HG02870 (cell line): ENCODE measurements at regions not wholly inside any gene's neighbourhood (a gene's known extent, or its start where the extent isn't known, plus 50 kb on each side); places are given as distances from the start of the nearest gene placed in this dataset.

Source experiments
- ATAC-seq: cut with Tn5 transposase; IDR thresholded peaks from one replicate; pipeline ENCODE4 v1.9.1; 2021; ENCODE audit warnings: mild to moderate bottlenecking, moderate library complexity; ENCODE audit not compliant: unreplicated experiment

DNA sequence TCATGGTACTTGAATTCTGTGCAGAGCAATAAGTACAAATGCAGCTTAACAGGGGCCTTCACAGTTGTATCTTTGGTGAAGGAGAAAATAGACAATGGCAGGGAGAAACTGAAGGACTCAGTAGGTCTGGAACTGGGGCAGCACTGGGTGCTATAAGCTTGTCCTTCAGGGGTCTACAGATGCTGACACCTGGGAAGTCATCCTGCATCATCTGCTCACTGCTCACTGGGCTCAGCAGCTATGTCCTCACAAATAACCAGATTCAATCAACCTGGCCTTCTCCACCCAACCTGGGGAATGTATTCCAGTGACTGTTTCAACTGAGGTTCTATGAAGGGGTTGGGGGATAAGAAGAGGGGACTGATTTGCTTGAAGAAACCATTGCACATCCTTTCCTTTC is 117.0 kb downstream of the ZNF280B start:
- no peak for ATAC-seq

DNA sequence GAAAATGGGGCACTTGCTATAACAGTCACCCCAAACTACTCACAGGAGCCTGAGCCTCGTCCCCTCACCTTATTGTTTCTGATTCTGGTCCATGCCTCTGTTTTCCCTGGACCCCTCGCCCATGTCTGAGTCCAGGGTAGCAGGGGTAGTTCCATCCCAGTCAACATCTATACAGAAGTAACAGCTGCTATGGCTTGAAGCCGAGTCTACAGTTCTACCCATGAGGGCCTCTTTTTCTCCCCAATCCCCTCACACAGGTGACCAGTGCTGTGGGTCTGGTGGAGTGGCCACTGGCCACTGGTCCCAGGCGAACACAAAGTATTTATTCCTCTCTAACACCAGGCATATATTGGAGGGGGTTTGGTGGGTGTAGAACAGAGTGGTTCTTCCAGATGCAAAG is 116.4 kb downstream of the ZNF280B start:
- ATAC-seq: no peak

DNA sequence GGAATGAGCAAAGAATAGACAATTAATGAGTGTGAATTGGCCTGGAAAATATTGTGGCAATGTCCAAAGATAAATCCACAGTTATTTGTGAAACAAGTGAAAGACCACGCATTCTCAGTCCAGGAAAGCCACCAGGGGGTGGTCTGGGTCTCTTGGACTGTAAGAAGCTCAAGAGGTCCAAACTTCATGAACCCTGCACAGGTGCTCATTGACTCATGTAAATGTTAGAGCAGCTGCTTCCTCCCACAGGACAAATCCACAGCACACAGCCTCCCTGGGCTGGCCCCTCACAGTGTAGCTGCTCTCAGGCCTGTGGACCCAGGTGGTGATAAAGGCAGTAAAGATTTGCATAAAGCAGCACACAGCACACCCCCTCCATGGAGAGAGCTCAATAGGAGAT is 114.0 kb downstream of the ZNF280B start:
- no peak for ATAC-seq

DNA sequence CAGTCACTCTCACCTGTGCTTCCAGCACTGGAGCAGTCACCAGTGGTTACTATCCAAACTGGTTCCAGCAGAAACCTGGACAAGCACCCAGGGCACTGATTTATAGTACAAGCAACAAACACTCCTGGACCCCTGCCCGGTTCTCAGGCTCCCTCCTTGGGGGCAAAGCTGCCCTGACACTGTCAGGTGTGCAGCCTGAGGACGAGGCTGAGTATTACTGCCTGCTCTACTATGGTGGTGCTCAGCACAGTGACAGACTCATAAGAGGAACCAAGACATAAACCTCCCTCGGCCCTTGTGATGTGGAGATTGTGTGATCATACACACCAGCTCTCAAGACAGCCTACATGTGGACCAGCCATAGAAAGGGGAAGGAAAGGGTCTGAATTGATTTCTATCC is 113.3 kb downstream of the ZNF280B start:
- no peak for ATAC-seq

DNA sequence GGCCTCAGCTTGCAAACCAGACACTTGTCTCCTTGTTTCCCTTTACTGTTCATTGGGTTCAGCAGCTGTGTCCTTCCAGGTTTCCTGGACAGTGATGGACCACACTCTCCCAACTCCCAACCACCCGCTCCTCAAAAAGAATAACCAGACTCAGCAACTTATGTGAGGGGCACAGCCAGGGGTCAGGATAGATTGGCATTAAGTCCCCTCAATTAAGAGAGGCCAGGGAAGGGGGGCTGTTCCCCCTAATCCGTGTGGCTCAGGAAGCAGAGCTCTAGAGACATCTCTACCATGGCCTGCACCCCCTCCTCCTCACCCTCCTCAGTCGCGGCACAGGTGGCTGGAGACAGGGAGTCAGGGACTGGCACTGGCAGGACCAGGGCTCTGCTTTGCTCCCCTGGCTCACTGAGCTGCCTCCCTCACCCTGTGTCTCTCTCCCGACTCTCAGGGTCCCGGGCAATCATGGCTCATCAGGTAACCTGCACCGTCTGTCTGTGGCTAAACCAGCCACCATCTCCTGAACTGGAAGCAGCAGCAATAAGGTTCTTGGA is 111.7 kb downstream of the ZNF280B start:
- no peak for ATAC-seq

DNA sequence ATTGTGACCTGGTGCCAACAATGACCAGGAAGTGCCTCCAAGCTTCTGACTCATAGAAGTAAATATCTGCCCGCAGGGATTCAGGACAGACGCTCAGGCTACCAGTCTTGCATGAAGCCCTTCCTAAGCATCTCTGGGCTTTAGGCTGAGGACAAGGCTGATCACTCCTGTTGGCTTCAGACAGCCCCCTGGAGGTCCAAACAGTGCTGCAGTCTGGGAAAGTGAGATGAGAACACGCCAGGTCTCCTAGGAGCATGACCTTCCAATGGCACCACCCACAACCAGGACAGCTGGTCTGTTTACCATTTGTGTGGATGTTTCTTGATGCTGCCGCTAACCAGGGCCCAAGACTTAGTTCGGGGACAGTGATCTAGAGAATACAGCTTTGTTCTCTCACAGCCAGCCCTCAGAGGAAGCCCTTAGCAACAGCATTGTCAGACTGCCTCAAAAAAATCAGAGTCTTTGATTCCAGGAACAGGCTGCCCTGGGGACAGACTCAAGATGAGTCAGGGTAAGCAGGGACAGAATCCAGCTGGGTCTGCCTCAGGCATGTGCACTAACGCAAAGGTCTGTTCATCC is 111.2 kb downstream of the ZNF280B start:
- ATAC-seq: no peak

DNA sequence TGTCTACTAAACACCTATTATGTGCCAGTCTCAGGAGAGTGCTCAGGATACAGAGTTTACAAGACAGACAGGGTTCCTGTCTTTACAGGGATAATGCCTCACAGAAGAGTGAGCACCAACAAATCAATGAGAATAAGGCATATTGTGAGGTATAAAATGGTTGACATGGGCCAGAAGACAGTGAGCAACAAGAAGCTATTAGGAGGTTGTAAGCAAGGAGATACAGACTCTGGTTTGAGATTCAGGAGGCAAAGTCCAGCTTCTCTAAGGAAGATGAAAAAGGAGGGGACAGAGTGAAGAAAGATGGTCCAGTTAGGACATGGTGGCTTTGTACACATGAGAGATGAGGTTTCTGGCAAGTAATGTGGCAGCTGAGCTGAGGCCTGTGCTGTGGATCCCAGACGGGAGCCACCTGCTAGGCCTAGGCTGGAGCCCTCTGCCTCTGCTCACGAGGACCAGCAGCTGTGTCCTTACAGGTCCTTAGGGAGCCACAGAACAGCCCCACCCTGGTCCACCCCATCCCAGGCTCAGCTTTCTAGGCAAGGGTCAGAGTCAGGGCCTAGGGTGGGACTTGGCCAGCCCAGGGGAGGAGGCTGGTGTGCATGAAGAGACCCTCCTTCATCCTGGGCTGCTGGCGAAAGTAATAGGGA is 110.5 kb downstream of the ZNF280B start:
- ATAC-seq: no peak

DNA sequence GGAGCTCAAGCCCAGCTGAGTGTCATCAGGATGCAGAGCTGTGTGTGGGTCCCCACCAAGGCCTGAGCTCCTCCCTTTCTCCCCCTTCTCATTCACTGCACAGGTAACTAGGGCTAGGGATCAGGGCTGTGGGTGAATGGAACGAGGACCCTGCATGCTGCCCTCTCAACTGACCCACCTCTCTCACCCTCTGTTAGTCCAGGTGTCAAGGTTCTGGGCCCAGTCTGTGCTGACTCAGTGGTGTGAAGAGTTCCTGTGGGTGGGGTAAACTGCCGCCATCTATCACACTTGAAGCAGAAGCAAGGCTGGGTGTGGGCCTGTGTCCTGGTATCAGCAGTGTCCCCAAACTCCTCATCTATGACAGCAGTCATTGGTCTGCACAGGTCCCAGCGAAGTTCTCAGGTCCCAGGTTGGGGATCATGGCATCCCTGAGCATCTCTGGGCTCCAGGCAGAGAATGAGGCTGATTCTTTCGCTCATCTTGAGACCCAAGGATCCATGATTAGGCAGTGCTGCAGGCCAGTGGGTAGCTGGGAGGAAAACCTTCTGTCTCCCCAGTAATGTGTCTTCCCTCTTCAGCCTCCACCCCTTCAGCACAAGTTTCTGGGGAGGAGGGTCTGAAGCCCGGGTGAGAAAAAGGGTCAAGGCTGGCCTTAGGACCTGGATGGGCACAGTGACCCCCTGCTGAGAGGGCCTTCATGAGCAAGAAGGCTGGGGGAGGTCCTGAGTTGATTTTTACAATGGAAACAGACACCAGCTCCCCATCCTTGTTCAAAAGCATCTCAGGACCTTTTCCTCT is 109.8 kb downstream of the ZNF280B start:
- ATAC-seq: no peak

DNA sequence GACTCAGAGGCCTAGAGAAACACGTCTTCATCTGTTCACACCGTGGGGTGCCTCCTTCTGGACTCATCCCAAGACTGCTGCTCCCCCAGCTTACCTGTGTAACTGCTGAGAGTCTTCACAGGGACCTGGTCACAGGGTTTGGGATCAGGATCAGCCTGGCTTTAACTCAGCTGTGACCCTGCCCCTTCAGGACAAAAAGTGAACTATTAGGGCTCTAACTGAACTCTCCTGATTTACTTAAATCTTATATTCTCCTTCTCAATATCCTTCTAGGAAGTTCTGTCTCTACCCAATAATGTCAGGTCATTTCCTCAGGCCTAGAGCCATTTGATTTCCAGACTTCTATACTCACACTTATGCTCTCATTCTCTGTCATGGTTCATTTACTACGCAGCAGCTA is 108.4 kb downstream of the ZNF280B start:
- ATAC-seq: no peak

DNA sequence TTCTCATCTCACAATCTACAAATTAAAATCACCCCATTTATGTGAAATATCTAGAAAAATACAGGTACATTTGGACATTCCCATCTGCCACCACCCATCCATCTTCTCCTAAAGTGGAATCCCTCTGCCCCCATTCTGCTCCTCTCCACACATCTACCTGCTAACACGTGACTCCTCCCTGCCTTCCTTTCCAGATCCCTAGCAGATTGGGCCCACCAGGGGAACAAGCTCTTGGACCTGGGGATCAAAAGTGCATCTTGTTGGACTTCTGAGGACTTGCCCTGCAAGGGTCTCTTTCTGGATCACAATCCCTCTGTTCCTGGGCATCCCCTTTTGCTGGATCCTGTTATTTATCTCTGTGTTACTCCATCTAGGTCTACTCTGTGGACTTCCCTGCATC is 107.6 kb downstream of the ZNF280B start:
- ATAC-seq: no peak

DNA sequence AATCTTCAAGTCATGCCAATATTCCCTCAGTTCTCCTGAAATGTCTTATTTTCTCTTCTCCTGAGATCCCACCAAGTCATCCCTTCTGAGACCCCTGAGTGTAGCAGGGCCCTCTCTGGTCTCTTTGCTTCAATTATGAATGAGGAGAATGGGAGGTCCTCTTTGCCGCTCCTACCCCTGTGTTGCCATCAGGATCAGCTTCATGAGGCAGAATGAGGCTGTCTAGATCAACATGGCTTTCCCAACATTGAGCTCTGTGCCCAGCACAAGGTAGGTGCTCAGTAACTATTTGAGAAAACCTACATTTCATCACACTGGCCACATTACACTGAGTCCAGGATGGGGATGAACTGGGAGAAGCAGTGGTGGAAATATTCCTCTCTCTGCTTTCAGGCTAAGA is 107.2 kb downstream of the ZNF280B start:
- no peak for ATAC-seq

DNA sequence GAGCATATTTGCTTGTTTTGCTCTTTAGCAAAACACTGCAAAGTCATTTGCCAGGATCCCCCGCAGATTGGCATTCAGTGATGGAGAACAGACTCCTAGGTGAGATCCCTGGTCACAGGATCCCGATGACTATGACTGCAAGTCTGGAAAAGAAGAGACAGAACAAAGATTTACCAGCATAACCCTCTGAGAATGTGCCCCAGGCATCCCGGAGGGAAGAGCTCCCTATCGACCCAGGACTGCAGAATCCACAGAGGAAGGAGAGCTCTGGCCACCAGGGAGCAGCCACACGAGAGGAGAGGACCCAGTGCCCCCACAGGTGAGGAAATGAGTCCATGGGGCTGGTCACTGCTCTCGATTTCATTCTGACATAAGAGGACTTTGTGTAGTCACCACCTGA is 105.2 kb downstream of the ZNF280B start:
- no peak for ATAC-seq

DNA sequence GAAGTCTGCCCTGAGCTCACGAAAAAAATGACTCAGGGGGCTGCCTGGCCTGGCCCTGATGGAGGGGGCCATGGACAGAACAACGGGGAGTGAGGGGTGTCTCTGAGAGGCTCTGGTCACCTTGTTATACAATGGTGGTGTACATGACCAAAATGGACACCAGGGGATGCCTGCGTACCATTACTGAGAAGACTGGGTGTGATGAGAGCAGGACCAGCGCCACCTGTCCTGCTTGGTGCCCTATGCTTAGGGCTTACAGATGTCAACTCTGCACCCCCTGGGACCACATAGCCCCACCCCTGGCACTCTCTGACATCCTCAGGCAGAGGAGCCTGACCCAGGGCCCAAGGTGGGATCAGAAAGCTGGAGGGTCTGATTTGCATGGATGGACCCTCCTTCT is 104.8 kb downstream of the ZNF280B start:
- no peak for ATAC-seq

DNA sequence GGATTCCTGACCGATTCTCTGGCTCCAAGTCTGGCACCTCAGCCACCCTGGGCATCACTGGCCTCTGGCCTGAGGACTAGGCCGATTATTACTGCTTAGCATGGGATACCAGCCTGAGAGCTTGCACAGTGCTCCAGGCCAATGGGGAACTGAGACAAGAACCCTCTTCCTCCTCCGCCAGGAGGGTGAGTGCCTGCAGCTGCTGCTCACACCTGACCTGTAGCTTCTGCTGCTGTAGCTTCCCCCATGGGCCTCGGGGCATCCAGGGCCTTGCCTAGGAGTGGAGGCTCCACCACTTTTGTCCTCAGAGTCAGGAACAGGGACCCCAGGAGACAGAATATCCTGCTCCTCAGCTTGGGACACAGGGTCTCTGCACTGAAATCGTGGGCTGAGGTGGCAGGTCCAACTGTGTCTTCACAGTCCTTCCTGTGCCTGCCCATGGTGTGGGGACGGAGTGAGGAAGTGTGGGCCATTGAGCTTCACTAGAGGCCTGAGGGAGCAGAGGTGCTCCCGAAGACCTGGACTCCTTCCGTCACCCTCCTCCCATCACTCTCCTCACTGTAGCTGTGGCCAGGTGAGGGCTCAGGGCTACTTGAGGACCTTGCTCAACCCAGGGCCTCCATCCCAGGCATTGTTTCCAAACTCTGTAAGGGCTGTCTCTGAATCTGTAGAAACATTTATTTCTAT is 103.8 kb downstream of the ZNF280B start:
- ATAC-seq: no peak

DNA sequence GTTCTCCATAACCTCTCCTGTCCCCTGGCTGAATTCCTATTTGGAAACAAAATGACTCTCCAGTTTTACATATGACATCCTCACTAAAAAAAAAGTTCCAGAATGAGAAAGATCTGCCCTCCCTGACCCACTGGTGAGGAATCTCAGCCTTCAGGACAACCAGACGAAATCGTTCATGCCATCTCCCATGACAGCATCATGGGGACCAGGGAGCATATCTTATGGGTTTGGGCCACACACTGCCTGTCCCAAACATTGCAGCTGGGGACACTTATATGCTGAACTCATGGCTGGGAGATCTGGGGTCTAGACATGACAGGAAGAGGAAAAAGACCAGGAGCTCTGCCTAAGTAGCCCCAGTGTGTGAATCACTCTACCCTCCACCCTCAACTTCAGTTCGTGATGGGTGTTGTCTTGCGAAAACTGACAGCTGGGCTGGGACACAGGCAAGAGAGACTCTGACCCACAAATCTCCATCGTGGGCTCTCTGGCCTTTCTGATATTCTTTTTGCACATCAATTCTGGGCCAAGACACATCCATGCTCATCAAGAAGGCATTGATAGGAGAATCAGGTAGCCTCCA is 102.0 kb downstream of the ZNF280B start:
- ATAC-seq: no peak

DNA sequence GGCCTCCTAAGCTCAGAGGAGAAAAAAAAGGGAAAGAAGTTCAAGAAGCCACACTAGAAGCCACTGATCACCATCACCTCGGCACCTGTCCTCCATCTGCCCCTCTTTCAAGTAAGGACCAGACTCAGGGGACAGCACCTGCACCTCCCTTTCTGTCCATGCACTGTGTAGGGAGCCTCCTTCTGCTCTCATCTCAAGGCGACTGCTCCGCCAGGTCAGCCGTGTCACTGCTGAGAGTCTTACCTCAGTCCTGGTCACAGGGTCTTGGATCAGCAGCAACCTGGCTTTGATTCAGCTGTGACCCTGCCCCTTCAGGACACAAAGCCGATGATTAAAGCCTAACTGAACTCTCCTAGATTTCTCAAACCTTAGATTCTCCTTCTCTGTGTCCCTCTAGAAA is 101.5 kb downstream of the ZNF280B start:
- no peak for ATAC-seq

DNA sequence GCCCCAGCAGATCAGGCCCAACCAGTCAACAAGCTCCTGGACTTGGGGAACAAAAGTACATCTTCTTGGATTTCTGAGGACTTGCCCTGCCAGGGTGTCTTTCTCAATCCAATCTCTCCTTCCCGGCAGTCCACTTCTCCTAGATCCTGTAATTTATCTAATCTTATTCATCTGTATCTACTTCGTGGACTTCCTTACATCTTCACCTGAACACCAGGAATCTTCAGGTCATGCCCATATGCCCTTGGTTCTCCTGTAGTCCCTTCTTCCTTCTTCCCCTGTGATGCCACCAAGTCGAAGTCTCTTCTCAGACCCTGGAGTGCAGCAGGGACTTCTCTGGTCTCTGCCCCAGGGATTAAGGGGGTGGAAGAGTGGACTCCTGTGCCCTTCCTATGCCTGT is 100.3 kb downstream of the ZNF280B start:
- ATAC-seq: no peak

DNA sequence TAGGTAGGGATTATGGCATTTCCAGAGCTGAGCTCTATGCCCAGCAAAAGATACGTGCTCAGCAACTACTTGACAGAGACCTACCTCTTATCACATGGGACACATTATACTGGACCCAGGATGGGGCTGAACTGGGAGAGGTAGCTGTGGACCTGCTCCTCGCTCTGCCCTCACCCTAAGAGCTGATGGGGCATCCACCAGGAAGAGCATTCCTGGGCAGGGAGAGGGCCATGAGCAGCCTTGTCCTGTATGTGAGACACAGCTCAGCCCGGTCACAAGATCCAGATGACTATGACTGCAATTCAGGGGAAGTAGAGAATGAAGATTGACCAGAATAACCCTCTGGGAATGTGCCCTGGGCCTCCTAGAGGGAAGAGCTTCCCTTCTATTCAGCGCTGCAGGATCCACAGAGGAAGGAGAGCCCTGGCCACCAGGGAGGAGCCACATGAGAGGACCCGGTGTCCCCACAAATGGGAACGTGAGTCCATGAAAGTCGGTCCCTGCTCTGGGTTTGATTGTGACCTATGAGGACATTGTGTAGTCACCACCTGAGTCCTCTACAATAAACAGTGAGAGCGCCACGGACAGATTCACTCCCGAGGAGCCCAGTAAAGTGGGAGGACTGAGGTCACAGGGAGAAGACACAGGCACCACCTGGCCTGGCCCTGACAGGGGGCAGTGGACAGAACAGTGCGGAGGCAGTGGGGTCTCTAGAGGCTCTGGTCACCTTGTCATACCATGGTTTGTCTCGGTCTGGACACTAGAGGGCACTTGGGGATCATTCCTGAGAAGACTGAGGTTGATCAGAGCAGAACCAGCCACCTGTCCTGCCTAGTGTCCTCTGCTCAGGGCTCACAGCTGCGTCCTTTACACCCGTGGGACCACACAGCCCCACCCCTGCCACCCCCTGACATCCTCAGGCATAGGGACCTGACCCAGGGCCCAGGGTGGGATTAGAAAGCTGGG is 99.5 kb downstream of the ZNF280B start:
- no peak for ATAC-seq

DNA sequence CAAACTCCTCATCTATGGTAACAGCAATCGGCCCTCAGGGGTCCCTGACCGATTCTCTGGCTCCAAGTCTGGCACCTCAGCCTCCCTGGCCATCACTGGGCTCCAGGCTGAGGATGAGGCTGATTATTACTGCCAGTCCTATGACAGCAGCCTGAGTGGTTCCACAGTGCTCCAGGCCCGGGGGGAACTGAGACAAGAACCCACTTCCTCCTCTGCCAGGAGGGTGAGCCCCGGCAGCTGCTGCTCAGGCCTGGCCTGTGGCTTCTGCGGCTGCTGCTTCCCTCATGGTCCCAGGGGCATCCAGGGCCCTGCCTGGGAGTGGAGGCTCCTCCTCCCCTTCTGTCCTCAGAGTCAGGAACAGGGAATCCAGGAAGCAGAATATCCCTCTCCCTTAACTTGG is 98.4 kb downstream of the ZNF280B start:
- no peak for ATAC-seq

DNA sequence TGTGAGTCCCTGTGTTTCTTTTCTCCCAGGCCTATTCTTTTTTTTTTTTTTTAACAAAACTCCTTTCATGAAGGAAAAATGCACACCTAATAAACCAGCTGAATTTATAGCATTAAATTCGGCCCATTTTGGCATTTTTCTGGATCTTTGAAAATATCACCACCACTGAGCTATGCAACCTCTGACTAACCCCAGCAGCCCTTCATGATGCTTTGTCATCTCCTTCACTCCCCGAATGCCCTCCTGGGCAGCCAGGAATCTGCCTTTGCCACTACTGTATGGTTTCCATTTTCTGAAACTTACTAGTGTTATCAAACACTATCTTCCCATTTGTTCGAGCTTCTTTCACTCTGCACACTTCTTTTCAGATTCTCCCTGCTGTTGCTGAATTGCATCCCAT is 97.9 kb downstream of the ZNF280B start:
- no peak for ATAC-seq
